PC-9 (cell line): ENCODE measurements at regions not wholly inside any gene's neighbourhood (a gene's known extent, or its start where the extent isn't known, plus 50 kb on each side); places are given as distances from the start of the nearest gene placed in this dataset.

Experiments
- BruUV-seq: library from RNA; stranded (reverse); fragments of 400-500 nt; replicated peaks from 2 replicates; lab custom pipeline; 2021; lab: Mats Ljungman, UMichigan
- CTCF ChIA-PET: fragments of 300-600 bp; sonication (Branson Sonifier 250); formaldehyde crosslinking; loops from one replicate; lab custom pipeline; 2022; ENCODE audit warnings: antibody characterized with exemption; lab: Charles Lee
- POLR2A ChIA-PET: fragments of 300-600 bp; sonication (Branson Sonifier 250); formaldehyde crosslinking; loops from one replicate; lab custom pipeline; 2022; ENCODE audit warnings: antibody characterized with exemption; ENCODE audit not compliant: unreplicated experiment; lab: Charles Lee
- DNase-seq, 2 experiments: peaks; one replicate each; pipeline versions ENCODE4 v3.0.0 to v3.0.0-alpha.2; 2015 to 2022; ENCODE audit warnings: mixed read lengths in 1 of 2
- H2AFZ ChIP-seq: fragments of 200-600 bp; sonication (generic); 2 replicates; pipeline ENCODE4 v1.8.1; 2017; ENCODE audit warnings: antibody characterized with exemption
- H3F3A ChIP-seq: fragments of 200-600 bp; sonication (generic); 2 replicates; pipeline ENCODE4 v1.8.1; 2017; ENCODE audit warnings: antibody characterized with exemption, mild to moderate bottlenecking, low read depth; ENCODE audit not compliant: insufficient read depth
- H3K27ac ChIP-seq: fragments of 200-600 bp; sonication (generic); 2 replicates; pipeline ENCODE4 v1.6.1; 2016; ENCODE audit warnings: mixed run types
- H3K27me3 ChIP-seq: fragments of 200-600 bp; sonication (generic); 2 replicates; pipeline ENCODE4 v1.6.1; 2016; ENCODE audit warnings: low read depth, mixed run types; ENCODE audit not compliant: insufficient read depth
- H3K36me3 ChIP-seq: fragments of 200-600 bp; sonication (generic); 2 replicates; pipeline ENCODE4 v1.6.1; 2016; ENCODE audit warnings: low read depth, mixed run types
- H3K4me1 ChIP-seq: fragments of 200-600 bp; sonication (generic); replicated peaks from 2 replicates; pipeline ENCODE4 v1.6.1; 2016; ENCODE audit warnings: mixed run types; ENCODE audit not compliant: insufficient read depth
- H3K4me2 ChIP-seq: fragments of 200-600 bp; sonication (generic); 2 replicates; pipeline ENCODE4 v1.6.1; 2017; ENCODE audit warnings: mixed run types
- H3K4me3 ChIP-seq: fragments of 200-600 bp; sonication (generic); 2 replicates; pipeline ENCODE4 v1.6.1; 2016; ENCODE audit warnings: mixed run types
- H3K79me2 ChIP-seq: fragments of 200-600 bp; sonication (generic); 2 replicates; pipeline ENCODE4 v1.6.1; 2017; ENCODE audit warnings: low read depth, mixed run types
- H3K9me2 ChIP-seq: fragments of 200-600 bp; sonication (generic); 2 replicates; pipeline ENCODE4 v1.8.1; 2017; ENCODE audit warnings: mild to moderate bottlenecking; ENCODE audit not compliant: insufficient read depth
- H3K9me3 ChIP-seq: fragments of 200-600 bp; sonication (generic); 2 replicates; pipeline ENCODE4 v1.8.1; 2016; ENCODE audit warnings: low read depth; ENCODE audit not compliant: insufficient read depth
- H4K20me1 ChIP-seq: fragments of 200-600 bp; sonication (generic); 2 replicates; pipeline ENCODE4 v1.8.1; 2017; ENCODE audit not compliant: insufficient read depth
- EZH2 ChIP-seq: fragments of 200-600 bp; sonication (generic); IDR thresholded peaks from 2 replicates; pipeline ENCODE4 v1.8.0; 2017; ENCODE audit warnings: antibody characterized with exemption, low read depth
- intact Hi-C: fragments of 100-400 bp; cut with micrococcal nuclease; formaldehyde crosslinking; loops from one replicate; pipeline ENCODE4 v1.10.0; 2022; ENCODE audit not compliant: unreplicated experiment
- TF ChIP-seq, protein P1 (sequence below): fragments of 200-600 bp; sonication (generic); conservative IDR thresholded peaks from 2 replicates; pipeline ENCODE4 v1.6.1; 2017; ENCODE audit warnings: mixed run types, antibody characterized with exemption, mild to moderate bottlenecking, moderate library complexity

GRCh38 chr6:168130168-168130696 lies 51.2 kb upstream of the FRMD1 start:
- TF ChIP-seq EZH2 = no peak
- TF ChIP-seq, protein P1, sequence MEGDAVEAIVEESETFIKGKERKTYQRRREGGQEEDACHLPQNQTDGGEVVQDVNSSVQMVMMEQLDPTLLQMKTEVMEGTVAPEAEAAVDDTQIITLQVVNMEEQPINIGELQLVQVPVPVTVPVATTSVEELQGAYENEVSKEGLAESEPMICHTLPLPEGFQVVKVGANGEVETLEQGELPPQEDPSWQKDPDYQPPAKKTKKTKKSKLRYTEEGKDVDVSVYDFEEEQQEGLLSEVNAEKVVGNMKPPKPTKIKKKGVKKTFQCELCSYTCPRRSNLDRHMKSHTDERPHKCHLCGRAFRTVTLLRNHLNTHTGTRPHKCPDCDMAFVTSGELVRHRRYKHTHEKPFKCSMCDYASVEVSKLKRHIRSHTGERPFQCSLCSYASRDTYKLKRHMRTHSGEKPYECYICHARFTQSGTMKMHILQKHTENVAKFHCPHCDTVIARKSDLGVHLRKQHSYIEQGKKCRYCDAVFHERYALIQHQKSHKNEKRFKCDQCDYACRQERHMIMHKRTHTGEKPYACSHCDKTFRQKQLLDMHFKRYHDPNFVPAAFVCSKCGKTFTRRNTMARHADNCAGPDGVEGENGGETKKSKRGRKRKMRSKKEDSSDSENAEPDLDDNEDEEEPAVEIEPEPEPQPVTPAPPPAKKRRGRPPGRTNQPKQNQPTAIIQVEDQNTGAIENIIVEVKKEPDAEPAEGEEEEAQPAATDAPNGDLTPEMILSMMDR = no peak
- H3K4me2 ChIP-seq = no peak overlapping the region
- intact Hi-C loops = no loop called here
- no TSS peak for BruUV-seq
- no peaks in the 10 kb centered on the region for H3K9me2 ChIP-seq
- no peak overlapping the region for H3K27ac ChIP-seq
- no peaks in the 10 kb centered on the region for H3K4me1 ChIP-seq
- no peaks in the 10 kb centered on the region for H3K36me3 ChIP-seq
- H2AFZ ChIP-seq = no peak overlapping the region
- no peak for DNase-seq
- H3K9me3 ChIP-seq = no peaks in the 10 kb centered on the region
- no peak overlapping the region for H3K4me3 ChIP-seq
- H3K79me2 ChIP-seq = no peaks in the 10 kb centered on the region
- peaks cover 100% of the 10 kb centered on the region for H3K27me3 ChIP-seq
- H3F3A ChIP-seq = no peaks in the 10 kb centered on the region
- ChIA-PET CTCF (no interaction called here), POLR2A (no interaction called here)
- H4K20me1 ChIP-seq = no peaks in the 10 kb centered on the region

- no TSS peak for BruUV-seq
- Histone ChIP-seq H3F3A (no peaks in the 10 kb centered on the region), H3K79me2 (no peaks in the 10 kb centered on the region), H3K4me2 (no peak overlapping the region), H3K36me3 (no peaks in the 10 kb centered on the region), H3K27ac (no peak overlapping the region), H3K4me3 (no peak overlapping the region), H3K27me3 (peaks cover 100% of the 10 kb centered on the region), H2AFZ (no peak overlapping the region), H4K20me1 (no peaks in the 10 kb centered on the region), H3K9me3 (no peaks in the 10 kb centered on the region), H3K9me2 (no peaks in the 10 kb centered on the region), H3K4me1 (no peaks in the 10 kb centered on the region)
- POLR2A ChIA-PET = no interaction called here
- TF ChIP-seq, protein P1 = no peak
- TF ChIP-seq EZH2 = no peak
- intact Hi-C loops = no loop called here
- DNase-seq = no peak
- CTCF ChIA-PET = no interaction called here
These were observed 50.5 kb upstream of the FRMD1 start for GRCh38 chr6:168129292-168130167.

DNA sequence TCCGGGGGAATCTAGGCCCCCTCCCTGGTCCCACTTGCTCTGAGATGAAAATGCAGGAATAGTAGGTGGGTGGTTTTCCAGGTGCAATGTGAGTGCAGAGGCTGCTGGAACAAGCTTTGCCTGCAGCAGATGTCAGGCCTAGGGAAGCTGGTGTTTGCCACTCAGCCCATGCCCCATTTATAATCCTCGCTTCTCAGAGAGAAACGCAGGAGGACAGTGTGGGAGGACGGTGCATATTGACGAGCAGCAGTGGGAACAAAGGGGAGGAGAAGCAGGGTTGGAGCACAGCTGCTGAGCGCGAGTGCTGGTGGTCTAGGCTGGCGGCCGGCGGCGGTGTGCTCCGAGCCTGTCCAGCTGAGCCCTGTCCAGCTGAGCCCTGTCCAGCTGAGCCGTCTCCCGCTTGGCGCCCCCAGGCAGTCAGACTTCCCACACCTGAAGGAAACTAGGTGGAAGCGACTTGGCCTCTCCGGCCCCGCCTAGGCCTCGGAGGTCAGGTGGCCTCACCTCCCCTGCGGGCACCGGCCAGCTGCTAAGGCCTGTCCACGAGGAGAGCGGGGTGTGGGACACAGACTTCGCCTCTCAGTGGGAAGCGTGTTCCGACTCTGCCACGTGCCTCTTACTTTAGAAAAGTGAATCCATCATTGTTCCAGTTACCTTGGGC lies 49.7 kb upstream of the FRMD1 start:
- no peaks in the 10 kb centered on the region for H3K79me2 ChIP-seq
- BruUV-seq = no TSS peak
- H3K4me3 ChIP-seq = no peak overlapping the region
- H3K27ac ChIP-seq = no peak overlapping the region
- no peaks in the 10 kb centered on the region for H3F3A ChIP-seq
- H3K9me3 ChIP-seq = no peaks in the 10 kb centered on the region
- no peak overlapping the region for H3K4me2 ChIP-seq
- no peaks in the 10 kb centered on the region for H4K20me1 ChIP-seq
- intact Hi-C loops = no loop called here
- ChIA-PET CTCF (no interaction called here), POLR2A (no interaction called here)
- DNase-seq = no peak
- no peaks in the 10 kb centered on the region for H3K4me1 ChIP-seq
- H3K36me3 ChIP-seq = no peaks in the 10 kb centered on the region
- no peak overlapping the region for H2AFZ ChIP-seq
- TF ChIP-seq, protein P1 = no peak
- H3K27me3 ChIP-seq = peaks cover 100% of the 10 kb centered on the region
- H3K9me2 ChIP-seq = no peaks in the 10 kb centered on the region
